ENCODE measurements at regions not wholly inside any gene's neighbourhood (a gene's known extent, or its start where the extent isn't known, plus 50 kb on each side); places are given as distances from the start of the nearest gene placed in this dataset.

GRCh38 chr10:107894516-107894915 lies 730.0 kb upstream of the SORCS1 start:
- TF ChIP-seq CTCF (conservative IDR thresholded peaks at IDR 0.05; ENCODE audit: low read depth, low read length): no peak
- TF ChIP-seq EZH2 (IDR thresholded peaks at IDR 0.05; ENCODE audit: low read length, unreplicated experiment): no peak
